GM12892 (cell line): ENCODE measurements at regions not wholly inside any gene's neighbourhood (a gene's known extent, or its start where the extent isn't known, plus 50 kb on each side); places are given as distances from the start of the nearest gene placed in this dataset.

Experiments
- POLR2A ChIP-seq: IDR thresholded peaks from 2 replicates; pipeline ENCODE4 v1.6.1; 2011; ENCODE audit warnings: low read depth, low read length, control low read depth
- TAF1 ChIP-seq: IDR thresholded peaks from 2 replicates; pipeline ENCODE4 v1.6.1; 2011; ENCODE audit warnings: low read depth, mild to moderate bottlenecking, control low read depth, low read length, borderline replicate concordance

DNA sequence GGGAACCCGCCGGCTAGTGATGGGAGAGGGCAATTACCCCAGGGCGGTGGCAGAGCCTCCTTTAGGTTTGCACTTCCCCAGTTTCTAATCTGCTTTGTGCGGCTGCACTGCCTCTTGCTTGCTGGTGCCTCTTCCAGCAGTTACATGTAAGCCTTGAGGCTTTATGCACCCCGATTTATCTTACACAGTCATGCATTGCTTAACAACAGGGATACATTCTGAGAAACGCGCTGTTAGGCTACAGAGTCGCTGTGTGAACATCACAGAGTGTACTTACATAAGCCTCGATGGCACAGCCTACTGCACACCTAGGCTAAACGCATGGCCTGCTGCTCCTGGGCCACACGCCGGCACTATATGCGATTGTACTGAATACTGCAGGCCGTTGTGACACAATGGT lies 155.6 kb upstream of the MKI67 start:
- no peak for TF ChIP-seq POLR2A
- TF ChIP-seq TAF1 = no peak
